ENCODE measurements at regions not wholly inside any gene's neighbourhood (a gene's known extent, or its start where the extent isn't known, plus 50 kb on each side); places are given as distances from the start of the nearest gene placed in this dataset.
A peak's percentile ranks its signal among the peaks of the same experiment; 100 is the strongest.
"Not testable (repeated sequence)": the region's sequence is repeated elsewhere in the genome, so short reads cannot be mapped to it uniquely, and the experiment has no call there.

DNA sequence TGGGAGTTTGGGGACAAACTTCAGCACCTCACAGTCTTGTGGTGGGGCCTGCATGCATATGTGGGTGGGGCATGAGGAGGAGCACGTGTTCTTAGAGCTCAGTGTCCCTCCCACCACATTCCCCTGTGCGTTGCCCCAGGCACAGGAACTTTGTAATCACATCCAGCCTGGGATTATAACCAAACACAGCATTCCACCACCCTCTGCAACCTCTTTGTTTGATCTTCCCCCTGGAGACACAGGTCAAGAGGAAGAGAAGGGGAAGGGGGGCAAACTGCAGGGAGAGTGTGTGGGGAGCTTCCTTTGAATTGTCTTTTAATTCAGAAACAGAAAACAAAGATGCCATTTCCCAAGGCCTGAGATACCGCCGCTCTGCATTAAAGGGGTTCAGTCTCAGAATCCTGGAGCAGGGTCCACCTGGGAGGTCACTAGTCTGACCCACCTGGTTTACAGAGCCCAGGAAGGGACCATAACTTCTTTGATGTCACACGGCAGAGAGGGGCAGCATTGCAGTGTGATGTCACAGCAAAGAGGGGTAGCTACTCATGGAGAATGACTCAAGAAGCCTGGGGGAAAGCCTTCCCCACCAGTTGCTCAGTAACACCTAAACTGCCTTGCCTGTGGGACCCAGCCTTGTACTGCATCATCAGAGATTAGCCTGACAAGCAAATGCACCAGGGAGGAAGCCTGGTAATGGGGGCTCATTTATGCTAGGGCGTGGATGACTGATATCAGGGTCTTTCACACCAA is 106.3 kb upstream of the RNU6-1 start:
- Histone ChIP-seq H3K4me1 (ENCODE audit: control insufficient read depth, insufficient read depth, low read length) (peaks cover 11% of the 10 kb centered on the region), H3K27me3 (ENCODE audit: control insufficient read depth, insufficient read depth, low read length) (no peaks in the 10 kb centered on the region), H3K27ac (ENCODE audit: low read depth, low read length) (peak overlapping the region; percentile 94), H3K9ac (ENCODE audit: low read depth, low read length) (no peak overlapping the region), H3K9me3 (ENCODE audit: control insufficient read depth, insufficient read depth, low read length) (no peaks in the 10 kb centered on the region), H3K36me3 (ENCODE audit: control insufficient read depth, insufficient read depth, low read length) (no peaks in the 10 kb centered on the region), H3K4me3 (ENCODE audit: low read depth, low read length) (no peak overlapping the region)

DNA sequence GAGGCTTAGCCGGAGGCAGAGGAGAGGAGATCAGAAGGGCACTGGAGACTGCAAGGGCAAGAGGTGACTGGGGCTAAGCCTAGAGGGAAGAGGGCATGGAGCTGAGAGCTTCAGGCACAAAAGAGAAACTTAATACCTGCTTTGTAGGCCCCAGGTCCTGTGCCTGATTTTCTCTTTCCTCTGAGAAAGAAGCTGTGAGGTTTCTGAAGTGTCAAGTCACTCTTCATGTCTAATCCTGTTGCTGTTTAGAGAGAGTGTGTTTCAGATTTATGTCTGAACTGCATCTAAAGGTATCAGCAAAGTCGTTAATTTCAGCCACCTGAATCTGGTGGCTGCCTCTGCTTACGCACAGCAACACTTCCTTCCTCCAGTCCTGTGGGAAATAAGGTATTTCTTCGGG is 106.9 kb upstream of the RNU6-1 start:
- H3K4me1 ChIP-seq (ENCODE audit: control insufficient read depth, insufficient read depth, low read length), result peaks cover 11% of the 10 kb centered on the region
- H3K9me3 ChIP-seq (ENCODE audit: control insufficient read depth, insufficient read depth, low read length), result no peaks in the 10 kb centered on the region
- peak overlapping the region; percentile 94 for H3K27ac ChIP-seq (ENCODE audit: low read depth, low read length)
- no peak overlapping the region for H3K9ac ChIP-seq (ENCODE audit: low read depth, low read length)
- no peaks in the 10 kb centered on the region for H3K27me3 ChIP-seq (ENCODE audit: control insufficient read depth, insufficient read depth, low read length)
- no peaks in the 10 kb centered on the region for H3K36me3 ChIP-seq (ENCODE audit: control insufficient read depth, insufficient read depth, low read length)
- no peak overlapping the region for H3K4me3 ChIP-seq (ENCODE audit: low read depth, low read length)

DNA sequence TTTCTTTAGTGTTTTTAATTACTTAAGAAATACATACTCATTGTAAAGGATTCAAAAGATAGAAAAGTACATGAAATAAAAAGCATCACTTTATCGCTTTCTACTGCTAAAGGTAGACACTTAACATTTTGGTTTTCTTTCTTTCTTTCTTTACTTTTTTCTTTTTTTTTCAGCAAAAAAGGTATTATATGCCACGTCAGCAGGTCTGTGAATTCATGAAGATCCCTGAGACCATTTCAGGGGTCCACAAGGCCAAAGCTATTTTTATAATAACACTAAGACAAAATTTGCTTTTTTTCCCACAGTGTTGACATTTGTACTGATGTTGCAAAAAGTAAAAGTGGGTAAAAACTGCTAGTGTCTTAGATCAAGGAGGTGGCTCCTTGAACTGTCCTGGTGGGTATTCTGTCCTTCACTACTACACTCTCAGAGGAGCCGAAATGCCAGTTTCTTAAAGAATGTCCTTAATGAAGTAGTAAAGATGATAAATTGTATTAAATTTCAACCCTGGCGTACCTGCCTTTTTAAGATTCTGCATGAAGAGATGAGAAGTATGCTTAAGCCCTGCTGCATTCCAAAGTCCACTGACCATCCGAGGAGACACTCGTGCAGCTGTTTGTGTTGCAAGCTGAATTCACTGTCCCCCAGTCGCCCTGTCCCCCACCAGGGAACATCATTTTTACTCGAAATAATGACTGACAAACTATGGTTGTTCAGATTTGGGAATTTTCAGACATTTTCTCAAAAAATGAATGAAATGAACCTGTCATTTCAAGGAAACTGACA is 106.7 kb upstream of the PIAS1 start:
- Histone ChIP-seq H3K9ac (ENCODE audit: low read depth, low read length) (no peak overlapping the region), H3K4me3 (ENCODE audit: low read depth, low read length) (no peak overlapping the region)

DNA sequence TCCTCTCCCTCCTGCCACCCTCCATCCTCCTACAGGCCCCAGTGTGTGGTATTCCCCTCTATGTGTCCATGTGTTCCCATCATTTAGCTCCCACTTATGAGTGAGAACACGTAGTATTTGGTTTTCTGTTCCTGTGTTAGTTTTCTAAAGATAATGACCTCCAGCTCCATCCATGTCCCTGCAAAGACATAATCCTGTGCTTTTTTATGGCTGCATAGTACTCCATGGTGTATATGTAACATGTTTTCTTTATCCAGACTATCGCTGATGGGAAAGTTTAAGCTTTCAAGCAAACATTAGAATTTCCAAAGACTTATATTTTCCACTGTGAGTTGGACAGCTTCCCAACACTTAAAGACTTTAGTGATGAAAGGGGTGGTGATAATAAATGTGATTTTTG is 105.9 kb upstream of the PIAS1 start:
- H3K27me3 ChIP-seq (ENCODE audit: control insufficient read depth, insufficient read depth, low read length), result no peaks in the 10 kb centered on the region
- no peak overlapping the region for H3K27ac ChIP-seq (ENCODE audit: low read depth, low read length)
- no peaks in the 10 kb centered on the region for H3K9me3 ChIP-seq (ENCODE audit: control insufficient read depth, insufficient read depth, low read length)
- H3K4me3 ChIP-seq (ENCODE audit: low read depth, low read length), result no peak overlapping the region
- H3K4me1 ChIP-seq (ENCODE audit: control insufficient read depth, insufficient read depth, low read length), result peaks cover 11% of the 10 kb centered on the region
- H3K9ac ChIP-seq (ENCODE audit: low read depth, low read length), result no peak overlapping the region
- no peaks in the 10 kb centered on the region for H3K36me3 ChIP-seq (ENCODE audit: control insufficient read depth, insufficient read depth, low read length)

More for the DNA sequence above, 106.7 kb upstream of the PIAS1 start:
- Histone ChIP-seq H3K27ac (ENCODE audit: low read depth, low read length) (no peak overlapping the region), H3K4me1 (ENCODE audit: control insufficient read depth, insufficient read depth, low read length) (peaks cover 11% of the 10 kb centered on the region), H3K27me3 (ENCODE audit: control insufficient read depth, insufficient read depth, low read length) (no peaks in the 10 kb centered on the region), H3K36me3 (ENCODE audit: control insufficient read depth, insufficient read depth, low read length) (no peaks in the 10 kb centered on the region), H3K9me3 (ENCODE audit: control insufficient read depth, insufficient read depth, low read length) (no peaks in the 10 kb centered on the region)

DNA sequence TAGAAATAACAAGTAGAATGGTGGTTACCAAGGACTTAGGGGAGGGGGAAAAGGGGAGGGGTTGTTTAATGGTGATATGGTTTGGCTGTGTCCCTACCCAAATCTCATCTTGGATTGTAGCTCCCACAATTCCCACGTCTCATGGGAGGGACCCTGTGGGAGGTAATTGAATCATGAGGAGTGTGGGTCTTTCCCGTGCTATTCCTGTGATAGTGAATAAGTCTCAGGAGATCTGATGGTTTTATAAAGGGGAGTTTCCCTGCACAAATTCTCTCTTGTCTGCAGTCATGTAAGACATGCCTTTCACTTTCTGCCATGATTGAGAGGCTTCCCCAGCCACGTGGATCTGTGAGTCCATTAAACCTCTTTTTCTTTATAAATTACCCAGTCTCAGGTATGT is 102.9 kb upstream of the PIAS1 start:
- not testable (repeated sequence) for H3K27ac ChIP-seq (ENCODE audit: low read depth, low read length); H3K4me1 ChIP-seq (ENCODE audit: control insufficient read depth, insufficient read depth, low read length); H3K9ac ChIP-seq (ENCODE audit: low read depth, low read length); H3K9me3 ChIP-seq (ENCODE audit: control insufficient read depth, insufficient read depth, low read length); H3K27me3 ChIP-seq (ENCODE audit: control insufficient read depth, insufficient read depth, low read length); H3K36me3 ChIP-seq (ENCODE audit: control insufficient read depth, insufficient read depth, low read length); H3K4me3 ChIP-seq (ENCODE audit: low read depth, low read length)

DNA sequence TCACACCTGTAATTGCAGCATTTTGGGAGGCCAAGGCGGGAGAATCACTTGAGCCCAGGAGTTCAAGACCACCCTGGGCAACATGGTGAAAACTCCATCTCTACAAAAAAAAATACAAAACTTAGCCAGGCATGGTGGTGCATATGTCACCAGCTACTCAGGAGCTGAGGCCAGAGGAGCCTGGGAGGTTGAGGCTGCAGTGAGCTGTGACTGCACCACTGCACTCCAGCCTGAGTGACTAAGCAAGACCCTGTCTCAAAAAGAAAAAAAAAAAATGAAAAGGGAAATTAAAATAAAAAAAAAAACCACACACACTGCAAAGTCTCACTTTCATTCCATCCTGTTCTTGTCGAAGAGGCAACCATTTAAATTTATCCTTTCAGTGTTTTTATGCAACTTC is 100.8 kb upstream of the PIAS1 start:
- Histone ChIP-seq H3K4me1 (ENCODE audit: control insufficient read depth, insufficient read depth, low read length) (no peaks in the 10 kb centered on the region), H3K9ac (ENCODE audit: low read depth, low read length) (no peak overlapping the region), H3K27ac (ENCODE audit: low read depth, low read length) (no peak overlapping the region), H3K36me3 (ENCODE audit: control insufficient read depth, insufficient read depth, low read length) (no peaks in the 10 kb centered on the region), H3K4me3 (ENCODE audit: low read depth, low read length) (no peak overlapping the region), H3K9me3 (ENCODE audit: control insufficient read depth, insufficient read depth, low read length) (no peaks in the 10 kb centered on the region), H3K27me3 (ENCODE audit: control insufficient read depth, insufficient read depth, low read length) (no peaks in the 10 kb centered on the region)

DNA sequence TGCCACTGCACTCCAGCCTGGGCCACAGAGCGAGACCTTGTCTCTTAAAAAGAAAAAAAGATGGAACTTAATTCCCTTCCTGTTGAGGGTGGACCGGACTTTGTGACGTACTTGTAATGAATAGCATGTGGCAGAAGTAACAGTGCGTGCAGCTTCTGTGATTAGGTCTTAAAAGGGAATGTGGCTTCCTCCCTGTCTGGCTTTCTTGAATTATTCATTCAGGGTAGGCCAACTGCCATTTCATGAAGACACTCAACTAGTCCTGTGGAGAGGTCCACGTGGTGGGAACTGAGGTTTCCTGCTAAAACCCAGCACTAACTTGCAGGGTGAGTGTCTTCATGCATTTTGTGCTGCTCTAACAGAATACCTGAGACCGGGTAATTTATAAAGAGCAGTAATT is 98.9 kb upstream of the PIAS1 start:
- H3K4me1 ChIP-seq (ENCODE audit: control insufficient read depth, insufficient read depth, low read length), result no peaks in the 10 kb centered on the region
- no peak overlapping the region for H3K4me3 ChIP-seq (ENCODE audit: low read depth, low read length)
- H3K27ac ChIP-seq (ENCODE audit: low read depth, low read length), result no peak overlapping the region
- H3K9ac ChIP-seq (ENCODE audit: low read depth, low read length), result no peak overlapping the region
- no peaks in the 10 kb centered on the region for H3K36me3 ChIP-seq (ENCODE audit: control insufficient read depth, insufficient read depth, low read length)
- no peaks in the 10 kb centered on the region for H3K9me3 ChIP-seq (ENCODE audit: control insufficient read depth, insufficient read depth, low read length)
- no peaks in the 10 kb centered on the region for H3K27me3 ChIP-seq (ENCODE audit: control insufficient read depth, insufficient read depth, low read length)

DNA sequence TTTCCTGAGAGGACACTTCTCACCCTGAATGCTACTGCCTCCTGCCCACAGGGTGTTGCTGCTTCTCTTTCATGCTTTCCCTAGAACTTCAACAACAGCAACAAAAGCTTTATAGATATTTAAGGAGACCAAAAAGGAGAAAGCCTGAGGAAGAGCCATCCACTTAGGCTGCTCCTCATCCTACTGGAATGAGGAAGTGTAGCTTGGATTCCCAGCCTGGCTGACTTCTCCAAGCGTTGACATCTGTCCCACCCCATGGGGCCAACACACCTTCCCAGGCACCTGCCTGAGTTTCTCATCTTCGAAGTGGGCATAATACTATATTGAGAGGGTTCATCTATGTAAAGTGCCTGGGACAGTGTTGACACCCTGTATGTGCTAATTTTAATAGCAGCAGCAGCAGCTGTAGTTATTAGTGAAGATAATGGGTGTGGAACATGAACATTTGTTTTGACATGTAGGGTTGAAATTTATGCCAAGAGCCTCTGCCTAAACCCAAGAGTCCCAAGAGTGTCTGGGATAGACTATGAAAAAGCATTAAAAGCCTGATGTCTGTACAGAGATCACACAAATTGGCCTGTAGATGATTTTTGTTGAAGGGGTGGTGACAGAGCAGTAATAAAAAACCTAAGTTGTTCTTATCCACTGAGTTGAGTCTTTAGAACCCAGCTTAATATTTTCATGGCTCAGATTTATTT is 96.5 kb upstream of the PIAS1 start:
- H3K36me3 ChIP-seq (ENCODE audit: control insufficient read depth, insufficient read depth, low read length), result no peaks in the 10 kb centered on the region
- H3K27ac ChIP-seq (ENCODE audit: low read depth, low read length), result no peak overlapping the region
- H3K9me3 ChIP-seq (ENCODE audit: control insufficient read depth, insufficient read depth, low read length), result no peaks in the 10 kb centered on the region
- no peak overlapping the region for H3K4me3 ChIP-seq (ENCODE audit: low read depth, low read length)
- peaks cover 15% of the 10 kb centered on the region for H3K4me1 ChIP-seq (ENCODE audit: control insufficient read depth, insufficient read depth, low read length)
- no peak overlapping the region for H3K9ac ChIP-seq (ENCODE audit: low read depth, low read length)
- no peaks in the 10 kb centered on the region for H3K27me3 ChIP-seq (ENCODE audit: control insufficient read depth, insufficient read depth, low read length)

DNA sequence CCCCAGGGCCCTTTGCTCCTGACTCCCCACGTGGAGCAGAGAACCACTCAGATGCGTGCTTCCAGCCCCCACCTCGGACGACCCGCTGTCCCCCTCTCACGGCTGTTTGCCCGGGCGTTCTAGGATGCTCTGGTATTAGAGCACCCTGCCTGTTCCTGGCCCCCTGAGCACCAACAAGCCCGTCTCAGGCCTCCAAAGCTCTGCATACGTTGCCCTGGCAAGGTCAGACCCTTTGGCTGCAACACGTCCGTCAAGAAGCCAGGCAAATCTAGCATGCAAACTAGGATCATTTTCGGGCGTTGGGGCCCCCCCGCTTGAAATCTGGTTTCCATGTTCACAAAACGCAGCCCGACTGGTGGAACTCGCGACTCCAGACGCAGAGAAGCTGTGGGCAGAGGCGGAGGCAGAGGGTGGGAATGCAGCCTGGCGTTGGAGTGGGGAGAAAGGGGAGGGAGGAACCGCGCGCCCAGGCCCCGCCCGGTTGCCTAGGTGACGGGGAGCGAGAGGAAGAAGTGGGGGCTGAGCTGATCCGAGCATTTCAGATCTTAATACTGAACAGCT is 86.2 kb upstream of the PIAS1 start:
- Histone ChIP-seq H3K36me3 (ENCODE audit: control insufficient read depth, insufficient read depth, low read length) (no peaks in the 10 kb centered on the region), H3K9me3 (ENCODE audit: control insufficient read depth, insufficient read depth, low read length) (no peaks in the 10 kb centered on the region), H3K4me3 (ENCODE audit: low read depth, low read length) (peak overlapping the region; percentile 60), H3K27ac (ENCODE audit: low read depth, low read length) (peak overlapping the region; percentile 5), H3K27me3 (ENCODE audit: control insufficient read depth, insufficient read depth, low read length) (no peaks in the 10 kb centered on the region), H3K9ac (ENCODE audit: low read depth, low read length) (no peak overlapping the region), H3K4me1 (ENCODE audit: control insufficient read depth, insufficient read depth, low read length) (peaks cover 10% of the 10 kb centered on the region)

DNA sequence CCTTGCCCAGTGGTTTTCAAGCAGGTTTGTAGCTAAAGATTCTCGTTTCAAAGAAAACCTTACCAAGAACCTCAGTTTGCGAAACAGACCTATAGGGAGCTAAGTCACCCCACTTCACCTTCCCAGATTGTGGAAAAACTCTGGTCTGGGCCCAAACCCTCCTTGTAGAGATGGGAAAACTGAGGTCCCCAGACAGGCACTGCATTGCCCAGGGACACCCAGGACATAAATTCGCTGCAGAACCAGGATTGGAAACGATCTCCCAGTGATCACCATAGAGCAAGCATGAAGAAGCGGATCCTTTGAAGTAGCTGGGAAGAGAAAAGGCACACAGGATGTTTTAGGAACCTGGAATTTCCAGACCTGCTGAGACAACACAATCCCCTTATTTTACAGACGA is 85.6 kb upstream of the PIAS1 start:
- Histone ChIP-seq H3K4me3 (ENCODE audit: low read depth, low read length) (peak overlapping the region; percentile 60), H3K27me3 (ENCODE audit: control insufficient read depth, insufficient read depth, low read length) (no peaks in the 10 kb centered on the region), H3K9me3 (ENCODE audit: control insufficient read depth, insufficient read depth, low read length) (no peaks in the 10 kb centered on the region), H3K27ac (ENCODE audit: low read depth, low read length) (no peak overlapping the region), H3K4me1 (ENCODE audit: control insufficient read depth, insufficient read depth, low read length) (peaks cover 10% of the 10 kb centered on the region), H3K36me3 (ENCODE audit: control insufficient read depth, insufficient read depth, low read length) (no peaks in the 10 kb centered on the region), H3K9ac (ENCODE audit: low read depth, low read length) (no peak overlapping the region)

DNA sequence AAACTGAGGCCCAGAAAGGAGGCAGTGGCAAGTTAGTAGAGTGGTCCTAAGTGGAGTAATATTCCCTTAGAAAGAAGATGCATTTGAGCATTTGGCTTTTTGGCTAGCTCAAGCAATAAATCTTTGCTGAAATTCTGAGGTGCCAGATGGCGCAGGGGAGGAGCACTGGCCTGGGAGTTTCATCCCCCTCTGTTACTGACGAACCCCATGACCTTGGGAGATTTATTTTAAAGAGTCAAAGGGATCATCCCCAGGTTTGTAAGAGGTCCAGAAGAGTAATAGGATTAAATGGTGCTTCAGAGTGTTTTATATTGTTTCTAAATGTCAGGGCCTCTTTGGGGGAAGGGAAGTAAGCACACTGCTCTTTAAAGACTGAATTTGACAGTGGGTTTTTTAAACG is 85.1 kb upstream of the PIAS1 start:
- peaks cover 10% of the 10 kb centered on the region for H3K4me1 ChIP-seq (ENCODE audit: control insufficient read depth, insufficient read depth, low read length)
- no peak overlapping the region for H3K4me3 ChIP-seq (ENCODE audit: low read depth, low read length)
- H3K9me3 ChIP-seq (ENCODE audit: control insufficient read depth, insufficient read depth, low read length), result no peaks in the 10 kb centered on the region
- no peak overlapping the region for H3K9ac ChIP-seq (ENCODE audit: low read depth, low read length)
- no peak overlapping the region for H3K27ac ChIP-seq (ENCODE audit: low read depth, low read length)
- H3K27me3 ChIP-seq (ENCODE audit: control insufficient read depth, insufficient read depth, low read length), result no peaks in the 10 kb centered on the region
- no peaks in the 10 kb centered on the region for H3K36me3 ChIP-seq (ENCODE audit: control insufficient read depth, insufficient read depth, low read length)
